ENCODE measurements at regions not wholly inside any gene's neighbourhood (a gene's known extent, or its start where the extent isn't known, plus 50 kb on each side); places are given as distances from the start of the nearest gene placed in this dataset.

GRCh38 chr3:103685939-103686338, 1251.1 kb downstream of the ZPLD1 start:
- TF ChIP-seq CTCF (IDR thresholded peaks at IDR 0.05; ENCODE audit: low read depth, low read length) (no peak), POLR2A (IDR thresholded peaks at IDR 0.05; ENCODE audit: extremely low read depth, insufficient read length) (no peak), MAX (IDR thresholded peaks at IDR 0.05; ENCODE audit: low read depth, low read length) (no peak), MYC (IDR thresholded peaks at IDR 0.05; ENCODE audit: low read depth, low read length) (no peak)

All from NB4 (cell line).